Progenitor cell of endocrine pancreas (in vitro differentiated cells): ENCODE measurements at regions not wholly inside any gene's neighbourhood (a gene's known extent, or its start where the extent isn't known, plus 50 kb on each side); places are given as distances from the start of the nearest gene placed in this dataset.
"Not testable (repeated sequence)": the region's sequence is repeated elsewhere in the genome, so short reads cannot be mapped to it uniquely, and the experiment has no call there.

ENCODE experiments used
- DNase-seq: peaks from one replicate; pipeline ENCODE4 v3.0.0; 2021; ENCODE audit warnings: low spot score; ENCODE audit not compliant: unreplicated experiment
- H3K27ac Mint-ChIP-seq: 2 replicates; pipeline ENCODE4 v1.8.0; 2021; ENCODE audit warnings: mild to moderate bottlenecking, moderate library complexity, mixed read lengths
- H3K27me3 Mint-ChIP-seq: 2 replicates; pipeline ENCODE4 v1.8.0; 2021; ENCODE audit warnings: mixed read lengths
- H3K36me3 Mint-ChIP-seq: 2 replicates; pipeline ENCODE4 v1.8.0; 2022; ENCODE audit warnings: mixed read lengths; ENCODE audit not compliant: insufficient read depth
- H3K4me1 Mint-ChIP-seq: 2 replicates; pipeline ENCODE4 v1.8.0; 2021; ENCODE audit warnings: low read depth, mixed read lengths
- H3K4me3 Mint-ChIP-seq: 2 replicates; pipeline ENCODE4 v1.8.0; 2021; ENCODE audit warnings: low read depth, mild to moderate bottlenecking, moderate library complexity, mixed read lengths
- H3K9me3 Mint-ChIP-seq: 2 replicates; pipeline ENCODE4 v1.8.0; 2021; ENCODE audit warnings: low read depth, mixed read lengths
- CTCF ChIP-seq: fragments of 200-600 bp; sonication (generic); IDR thresholded peaks from one replicate; pipeline ENCODE4 v1.5.0; 2021; ENCODE audit warnings: antibody characterized with exemption, mild to moderate bottlenecking; ENCODE audit not compliant: unreplicated experiment

GRCh38 chr5:104048231-104048630 lies 485.6 kb upstream of the NUDT12 start:
- Mint-ChIP-seq H3K36me3 (no peaks in the 10 kb centered on the region), H3K27me3 (no peaks in the 10 kb centered on the region), H3K27ac (no peak overlapping the region), H3K4me3 (no peak overlapping the region), H3K4me1 (no peaks in the 10 kb centered on the region), H3K9me3 (no peaks in the 10 kb centered on the region)
- DNase-seq = no peak
- TF ChIP-seq CTCF = no peak

- no peaks in the 10 kb centered on the region for H3K27me3 Mint-ChIP-seq
- TF ChIP-seq CTCF = no peak
These were observed 483.4 kb upstream of the NUDT12 start for GRCh38 chr5:104045987-104046386.

GRCh38 chr5:104039871-104040270 lies 477.3 kb upstream of the NUDT12 start:
- DNase-seq, H3K4me3 Mint-ChIP-seq, H3K9me3 Mint-ChIP-seq, H3K27ac Mint-ChIP-seq, H3K4me1 Mint-ChIP-seq, H3K36me3 Mint-ChIP-seq, H3K27me3 Mint-ChIP-seq: not testable (repeated sequence)

More at GRCh38 chr5:104045987-104046386, 483.4 kb upstream of the NUDT12 start:
- Mint-ChIP-seq H3K27ac (no peak overlapping the region), H3K36me3 (no peaks in the 10 kb centered on the region), H3K4me1 (no peaks in the 10 kb centered on the region), H3K9me3 (no peaks in the 10 kb centered on the region), H3K4me3 (no peak overlapping the region)
- DNase-seq = no peak

- not testable (repeated sequence) for H3K9me3 Mint-ChIP-seq, H3K27ac Mint-ChIP-seq, H3K27me3 Mint-ChIP-seq, H3K36me3 Mint-ChIP-seq, DNase-seq, H3K4me1 Mint-ChIP-seq, H3K4me3 Mint-ChIP-seq
These were observed 474.5 kb upstream of the NUDT12 start for GRCh38 chr5:104037136-104037535.

- not testable (repeated sequence) for H3K9me3 Mint-ChIP-seq, H3K36me3 Mint-ChIP-seq, H3K4me3 Mint-ChIP-seq, H3K4me1 Mint-ChIP-seq, H3K27me3 Mint-ChIP-seq, DNase-seq, H3K27ac Mint-ChIP-seq
These were observed 470.6 kb upstream of the NUDT12 start for GRCh38 chr5:104033186-104033585.

- no peaks in the 10 kb centered on the region for H3K4me1 Mint-ChIP-seq
- no peak for TF ChIP-seq CTCF
- no peak overlapping the region for H3K27ac Mint-ChIP-seq
These were observed 461.9 kb upstream of the NUDT12 start for GRCh38 chr5:104024538-104024937.

GRCh38 chr5:104023739-104024138 lies 461.1 kb upstream of the NUDT12 start:
- TF ChIP-seq CTCF = no peak
- no peak overlapping the region for H3K27ac Mint-ChIP-seq
- H3K9me3 Mint-ChIP-seq = peaks cover 6% of the 10 kb centered on the region
- H3K27me3 Mint-ChIP-seq = no peaks in the 10 kb centered on the region
- no peak overlapping the region for H3K4me3 Mint-ChIP-seq
- no peak for DNase-seq
- H3K4me1 Mint-ChIP-seq = no peaks in the 10 kb centered on the region
- H3K36me3 Mint-ChIP-seq = no peaks in the 10 kb centered on the region

More at GRCh38 chr5:104024538-104024937, 461.9 kb upstream of the NUDT12 start:
- no peak for DNase-seq
- H3K9me3 Mint-ChIP-seq = peaks cover 3% of the 10 kb centered on the region
- H3K36me3 Mint-ChIP-seq = no peaks in the 10 kb centered on the region
- no peaks in the 10 kb centered on the region for H3K27me3 Mint-ChIP-seq
- H3K4me3 Mint-ChIP-seq = no peak overlapping the region
